Endodermal cell (in vitro differentiated cells): ENCODE measurements at regions not wholly inside any gene's neighbourhood (a gene's known extent, or its start where the extent isn't known, plus 50 kb on each side); places are given as distances from the start of the nearest gene placed in this dataset.

Experiments used
- DNase-seq: peaks from one replicate; pipeline ENCODE4 v3.0.0-alpha.2; 2017
- H3K27ac ChIP-seq: 2 replicates; pipeline ENCODE4 v1.5.1; 2013; ENCODE audit warnings: mild to moderate bottlenecking, low read depth, low read length, moderate library complexity
- H3K27me3 ChIP-seq: 2 replicates; pipeline ENCODE4 v1.6.1; 2013; ENCODE audit warnings: mild to moderate bottlenecking, low read length, moderate library complexity; ENCODE audit not compliant: insufficient read depth, control insufficient read depth, poor library complexity, severe bottlenecking
- H3K36me3 ChIP-seq: 2 replicates; pipeline ENCODE4 v1.7.0; 2013; ENCODE audit warnings: mild to moderate bottlenecking, low read length, moderate library complexity; ENCODE audit not compliant: control insufficient read depth, insufficient read depth
- H3K4me1 ChIP-seq: one replicate; pipeline ENCODE4 v1.7.0; 2013; ENCODE audit warnings: low read length; ENCODE audit not compliant: control insufficient read depth, insufficient read depth
- H3K4me3 ChIP-seq: 2 replicates; pipeline ENCODE4 v1.5.1; 2013; ENCODE audit warnings: mild to moderate bottlenecking, low read length, moderate library complexity
- H3K9ac ChIP-seq: 2 replicates; pipeline ENCODE4 v1.6.1; 2013; ENCODE audit warnings: mild to moderate bottlenecking, low read length, moderate library complexity; ENCODE audit not compliant: poor library complexity, severe bottlenecking; ENCODE audit errors: extremely low read depth
- H3K9me3 ChIP-seq: 2 replicates; pipeline ENCODE4 v1.6.1; 2013; ENCODE audit warnings: mild to moderate bottlenecking, low read length, moderate library complexity; ENCODE audit not compliant: control insufficient read depth
- H3K27ac Mint-ChIP-seq: 2 replicates; pipeline ENCODE4 v1.8.0; 2020; ENCODE audit warnings: mixed read lengths
- H3K27me3 Mint-ChIP-seq: 2 replicates; pipeline ENCODE4 v1.8.0; 2021; ENCODE audit warnings: mild to moderate bottlenecking, mixed read lengths; ENCODE audit not compliant: insufficient read depth
- H3K36me3 Mint-ChIP-seq: 2 replicates; pipeline ENCODE4 v1.8.0; 2020; ENCODE audit warnings: low read depth, mixed read lengths
- H3K4me1 Mint-ChIP-seq: 2 replicates; pipeline ENCODE4 v1.8.0; 2020; ENCODE audit warnings: mixed read lengths
- H3K4me3 Mint-ChIP-seq: 2 replicates; pipeline ENCODE4 v1.8.0; 2020; ENCODE audit warnings: mild to moderate bottlenecking, moderate library complexity, mixed read lengths
- H3K9me3 Mint-ChIP-seq: 2 replicates; pipeline ENCODE4 v1.8.0; 2020; ENCODE audit warnings: mild to moderate bottlenecking, mixed read lengths
- CTCF ChIP-seq: fragments of 200-600 bp; sonication (generic); conservative IDR thresholded peaks from 2 replicates; pipeline ENCODE4 v1.5.0; 2021; ENCODE audit warnings: antibody characterized with exemption, mild to moderate bottlenecking
- WGBS, 2 experiments: methylation state at CpG; one replicate each; pipeline versions ENCODE4 v1.1.5 to v1.1.7; 2013; ENCODE audit warnings: missing lambda C conversion rate in 2 of 2, mixed read lengths in 1 of 2; ENCODE audit not compliant: insufficient coverage in 1 of 2, insufficient read length in 1 of 2; 5-methylcytosine and 5-hydroxymethylcytosine counted together

GRCh38 chr4:83723609-83724008 lies 187.7 kb downstream of the GPAT3 start:
- Mint-ChIP-seq H3K9me3 (no peaks in the 10 kb centered on the region), H3K4me3 (no peak overlapping the region), H3K27me3 (no peaks in the 10 kb centered on the region), H3K4me1 (no peaks in the 10 kb centered on the region), H3K36me3 (no peaks in the 10 kb centered on the region), H3K27ac (no peak overlapping the region)
- no peaks in the 10 kb centered on the region for H3K27me3 ChIP-seq
- no peak overlapping the region for H3K9ac ChIP-seq
- H3K36me3 ChIP-seq = no peaks in the 10 kb centered on the region
- DNase-seq = no peak
- no peak overlapping the region for H3K4me3 ChIP-seq
- no peaks in the 10 kb centered on the region for H3K9me3 ChIP-seq
- no peaks in the 10 kb centered on the region for H3K4me1 ChIP-seq
- WGBS, 2 experiments = 89 to 100% methylated on average over 1 to 6 of the region's 6 CpGs
- H3K27ac ChIP-seq = no peak overlapping the region
- TF ChIP-seq CTCF = no peak

GRCh38 chr4:83722730-83723269 lies 186.9 kb downstream of the GPAT3 start:
- Mint-ChIP-seq H3K4me1 (no peaks in the 10 kb centered on the region), H3K36me3 (no peaks in the 10 kb centered on the region), H3K4me3 (no peak overlapping the region), H3K27me3 (no peaks in the 10 kb centered on the region), H3K27ac (no peak overlapping the region), H3K9me3 (no peaks in the 10 kb centered on the region)
- no peaks in the 10 kb centered on the region for H3K27me3 ChIP-seq
- H3K9me3 ChIP-seq = no peaks in the 10 kb centered on the region
- no peak for TF ChIP-seq CTCF
- H3K9ac ChIP-seq = no peak overlapping the region
- DNase-seq = no peak
- no peaks in the 10 kb centered on the region for H3K4me1 ChIP-seq
- no peak overlapping the region for H3K27ac ChIP-seq
- no peaks in the 10 kb centered on the region for H3K36me3 ChIP-seq
- WGBS, 2 experiments = 95 to 99% methylated on average over 5 of the region's 5 CpGs
- H3K4me3 ChIP-seq = no peak overlapping the region

GRCh38 chr4:83716874-83717273 lies 181.0 kb downstream of the GPAT3 start:
- no peak overlapping the region for H3K9ac ChIP-seq
- no peaks in the 10 kb centered on the region for H3K4me1 Mint-ChIP-seq
- no peak overlapping the region for H3K4me3 ChIP-seq
- H3K4me1 ChIP-seq = no peaks in the 10 kb centered on the region
- no peak overlapping the region for H3K27ac ChIP-seq
- H3K9me3 ChIP-seq = no peaks in the 10 kb centered on the region
- no peaks in the 10 kb centered on the region for H3K36me3 Mint-ChIP-seq
- H3K27me3 ChIP-seq = no peaks in the 10 kb centered on the region
- no peak overlapping the region for H3K27ac Mint-ChIP-seq
- H3K9me3 Mint-ChIP-seq = no peaks in the 10 kb centered on the region
- TF ChIP-seq CTCF = no peak
- no peaks in the 10 kb centered on the region for H3K36me3 ChIP-seq
- no peak for DNase-seq
- H3K27me3 Mint-ChIP-seq = no peaks in the 10 kb centered on the region
- no peak overlapping the region for H3K4me3 Mint-ChIP-seq
